HG02588 (cell line): ENCODE measurements at regions not wholly inside any gene's neighbourhood (a gene's known extent, or its start where the extent isn't known, plus 50 kb on each side); places are given as distances from the start of the nearest gene placed in this dataset.

ENCODE experiments used
- ATAC-seq: cut with Tn5 transposase; IDR thresholded peaks from one replicate; pipeline ENCODE4 v1.9.1; 2021; ENCODE audit warnings: mild to moderate bottlenecking, moderate library complexity; ENCODE audit not compliant: unreplicated experiment

- ATAC-seq = no peak
Observed at GRCh38 chr4:35250331-35250730, 994.0 kb downstream of the ARAP2 start.

- no peak for ATAC-seq
Observed at GRCh38 chr4:35250761-35251160, 993.6 kb downstream of the ARAP2 start.

- no peak for ATAC-seq
Observed at GRCh38 chr4:35252071-35252470, 992.2 kb downstream of the ARAP2 start.

- no peak for ATAC-seq
Observed at GRCh38 chr4:35252866-35253265, 991.4 kb downstream of the ARAP2 start.

- ATAC-seq = no peak
Observed at GRCh38 chr4:35253331-35253730, 991.0 kb downstream of the ARAP2 start.

GRCh38 chr4:35286434-35286833 is 957.9 kb downstream of the ARAP2 start:
- ATAC-seq = no peak

GRCh38 chr4:35300996-35301774 is 943.1 kb downstream of the ARAP2 start:
- ATAC-seq = no peak

GRCh38 chr4:35315419-35315818 is 928.9 kb downstream of the ARAP2 start:
- no peak for ATAC-seq

GRCh38 chr4:35325908-35326453 is 918.3 kb downstream of the ARAP2 start:
- ATAC-seq = no peak

GRCh38 chr4:35342833-35343232 is 901.5 kb downstream of the ARAP2 start:
- no peak for ATAC-seq

- ATAC-seq = no peak
Observed at GRCh38 chr4:35347276-35347675, 897.0 kb downstream of the ARAP2 start.

- no peak for ATAC-seq
Observed at GRCh38 chr4:35358001-35358584, 886.2 kb downstream of the ARAP2 start.

- ATAC-seq = no peak
Observed at GRCh38 chr4:35364321-35364870, 879.9 kb downstream of the ARAP2 start.

GRCh38 chr4:35365186-35365585 is 879.1 kb downstream of the ARAP2 start:
- ATAC-seq = no peak

- no peak for ATAC-seq
Observed at GRCh38 chr4:35399912-35400311, 844.4 kb downstream of the ARAP2 start.

GRCh38 chr4:35423104-35423503 is 821.2 kb downstream of the ARAP2 start:
- no peak for ATAC-seq

GRCh38 chr4:35447474-35447873 is 796.8 kb downstream of the ARAP2 start:
- no peak for ATAC-seq

GRCh38 chr4:35459045-35459444 is 785.3 kb downstream of the ARAP2 start:
- no peak for ATAC-seq

- ATAC-seq = no peak
Observed at GRCh38 chr4:35461931-35462659, 782.2 kb downstream of the ARAP2 start.

GRCh38 chr4:35463251-35463952 is 780.9 kb downstream of the ARAP2 start:
- no peak for ATAC-seq
